GM12875 (cell line): ENCODE measurements at regions not wholly inside any gene's neighbourhood (a gene's known extent, or its start where the extent isn't known, plus 50 kb on each side); places are given as distances from the start of the nearest gene placed in this dataset.

Experiments used
- H3K4me3 ChIP-seq: one replicate; pipeline ENCODE4 v1.5.1; 2011; ENCODE audit warnings: low read depth, low read length, control low read depth
- TF ChIP-seq, protein P1 (sequence below): IDR thresholded peaks from 2 replicates; pipeline ENCODE4 v1.5.1; 2011; ENCODE audit warnings: low read depth, mild to moderate bottlenecking, control low read depth, inconsistent platforms, low read length, moderate library complexity, borderline replicate concordance; ENCODE audit not compliant: insufficient read depth

DNA sequence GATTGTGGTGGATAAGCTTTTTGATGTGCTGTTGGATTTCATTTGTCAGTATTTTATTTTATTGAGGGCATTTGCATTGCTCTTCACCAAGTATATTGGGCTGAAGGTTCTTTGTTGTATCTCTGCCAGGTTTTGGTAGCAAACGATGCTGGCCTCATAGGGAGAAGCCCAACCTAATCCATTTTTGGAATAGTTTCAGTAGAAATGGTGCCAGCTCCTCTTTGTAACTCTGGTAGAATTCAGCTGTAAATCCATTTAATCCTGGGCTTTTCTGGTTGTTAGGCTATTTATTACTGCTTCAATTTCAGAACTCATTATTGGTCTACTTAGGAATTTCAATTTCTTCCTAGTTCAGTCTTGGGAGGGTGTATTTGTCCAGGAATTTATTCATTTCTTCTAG, 309.8 kb upstream of the SETBP1 start:
- H3K4me3 ChIP-seq: no peak overlapping the region
- TF ChIP-seq, protein P1, sequence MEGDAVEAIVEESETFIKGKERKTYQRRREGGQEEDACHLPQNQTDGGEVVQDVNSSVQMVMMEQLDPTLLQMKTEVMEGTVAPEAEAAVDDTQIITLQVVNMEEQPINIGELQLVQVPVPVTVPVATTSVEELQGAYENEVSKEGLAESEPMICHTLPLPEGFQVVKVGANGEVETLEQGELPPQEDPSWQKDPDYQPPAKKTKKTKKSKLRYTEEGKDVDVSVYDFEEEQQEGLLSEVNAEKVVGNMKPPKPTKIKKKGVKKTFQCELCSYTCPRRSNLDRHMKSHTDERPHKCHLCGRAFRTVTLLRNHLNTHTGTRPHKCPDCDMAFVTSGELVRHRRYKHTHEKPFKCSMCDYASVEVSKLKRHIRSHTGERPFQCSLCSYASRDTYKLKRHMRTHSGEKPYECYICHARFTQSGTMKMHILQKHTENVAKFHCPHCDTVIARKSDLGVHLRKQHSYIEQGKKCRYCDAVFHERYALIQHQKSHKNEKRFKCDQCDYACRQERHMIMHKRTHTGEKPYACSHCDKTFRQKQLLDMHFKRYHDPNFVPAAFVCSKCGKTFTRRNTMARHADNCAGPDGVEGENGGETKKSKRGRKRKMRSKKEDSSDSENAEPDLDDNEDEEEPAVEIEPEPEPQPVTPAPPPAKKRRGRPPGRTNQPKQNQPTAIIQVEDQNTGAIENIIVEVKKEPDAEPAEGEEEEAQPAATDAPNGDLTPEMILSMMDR: no peak

DNA sequence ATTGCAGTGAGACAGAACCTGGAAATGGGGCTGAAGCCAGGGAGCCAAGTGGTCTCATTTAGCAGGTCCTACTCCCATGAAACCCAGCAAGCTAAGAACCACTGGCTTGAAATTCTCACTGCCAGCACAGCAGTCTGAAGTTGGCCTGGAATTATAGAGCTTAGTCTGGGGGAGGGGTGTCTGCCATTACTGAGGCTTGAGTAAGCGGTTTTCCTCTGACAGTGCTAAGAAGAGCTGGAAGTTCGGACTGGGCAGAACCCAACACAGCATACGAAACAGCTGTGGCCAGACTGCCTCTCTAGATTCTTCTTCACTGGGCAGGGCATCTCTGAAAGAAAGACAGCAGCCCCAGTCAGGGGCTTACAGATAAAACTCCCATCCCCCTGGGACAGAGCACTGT, 305.7 kb upstream of the SETBP1 start:
- TF ChIP-seq, protein P1: no peak
- no peak overlapping the region for H3K4me3 ChIP-seq

- TF ChIP-seq, protein P1: no peak
- no peak overlapping the region for H3K4me3 ChIP-seq
These were observed 294.3 kb upstream of the SETBP1 start for GRCh38 chr18:44386401-44386800.

DNA sequence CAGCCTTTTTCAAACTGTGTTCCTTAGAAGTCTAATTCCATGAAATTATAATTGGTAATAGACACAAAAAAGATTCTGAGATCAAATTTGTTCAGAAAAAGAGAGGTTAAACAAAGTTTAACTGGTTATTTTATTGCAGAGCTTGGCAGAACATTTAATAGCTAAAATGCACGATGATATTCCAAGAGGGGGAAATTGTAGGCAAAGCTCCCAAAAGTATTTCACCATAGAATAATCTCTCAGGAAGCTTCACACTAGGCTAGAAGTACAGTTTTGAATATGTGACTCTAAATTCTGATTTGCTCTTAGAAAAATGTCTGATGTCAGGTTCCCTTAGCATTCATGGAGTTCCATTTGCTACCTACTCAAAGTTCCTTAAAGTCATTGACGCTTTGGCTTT, 292.4 kb upstream of the SETBP1 start:
- TF ChIP-seq, protein P1: no peak

DNA sequence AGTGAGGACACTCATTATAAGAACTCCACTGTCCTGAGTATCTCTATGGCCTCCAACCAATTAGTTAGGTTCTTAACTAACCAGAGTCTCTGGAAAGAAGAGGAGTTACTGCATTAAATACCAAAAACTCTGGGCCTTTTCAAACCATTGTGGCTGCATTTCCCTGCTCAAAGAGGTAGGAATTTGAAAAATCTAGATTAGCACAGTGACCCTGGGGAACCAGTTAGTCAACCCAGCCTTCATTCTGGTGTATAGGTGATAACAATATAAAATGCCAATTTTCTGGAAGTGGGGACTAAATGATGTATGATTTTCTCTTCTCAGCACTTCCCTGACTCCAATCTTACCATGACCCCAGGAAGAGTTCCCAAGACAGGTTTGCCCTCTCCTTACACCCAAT, 287.8 kb upstream of the SETBP1 start:
- TF ChIP-seq, protein P1: no peak
- H3K4me3 ChIP-seq: no peak overlapping the region

More for the DNA sequence above, 292.4 kb upstream of the SETBP1 start:
- H3K4me3 ChIP-seq: no peak overlapping the region

- no peak overlapping the region for H3K4me3 ChIP-seq
- TF ChIP-seq, protein P1: no peak
These were observed 287.3 kb upstream of the SETBP1 start for GRCh38 chr18:44393406-44393805.

- TF ChIP-seq, protein P1: no peak
- no peak overlapping the region for H3K4me3 ChIP-seq
These were observed 284.1 kb upstream of the SETBP1 start for GRCh38 chr18:44396550-44396949.
